ENCODE measurements at regions not wholly inside any gene's neighbourhood (a gene's known extent, or its start where the extent isn't known, plus 50 kb on each side); places are given as distances from the start of the nearest gene placed in this dataset.

- Histone ChIP-seq H3K4me3 (replicated peaks in 1 of 3; ENCODE audit: low read depth in 2 of 3, low read length in 3 of 3) (no peak overlapping the region), H3K4me2 (replicated peaks; ENCODE audit: extremely low read depth, low read length, poor library complexity, severe bottlenecking) (no peak overlapping the region), H3K27ac (ENCODE audit: low read depth in 1 of 2, low read length in 2 of 2) (no peak overlapping the region), H3K36me3 (replicated peaks in 1 of 2; ENCODE audit: control insufficient read depth in 1 of 2, insufficient read depth in 2 of 2, low read length in 2 of 2) (no peaks in the 10 kb centered on the region), H4K20me1 (ENCODE audit: insufficient read depth, low read length) (peaks cover 25% of the 10 kb centered on the region), H3K4me1 (ENCODE audit: control insufficient read depth in 1 of 2, insufficient read depth in 2 of 2, low read length in 2 of 2) (no peaks in the 10 kb centered on the region), H2AFZ (ENCODE audit: insufficient read depth, low read depth, low read length, poor library complexity, severe bottlenecking) (no peak overlapping the region), H3K27me3 (ENCODE audit: control insufficient read depth in 2 of 2, insufficient read depth in 2 of 2, low read length in 2 of 2) (no peaks in the 10 kb centered on the region), H3K9ac (ENCODE audit: insufficient read depth, low read length, poor library complexity, severe bottlenecking) (no peak overlapping the region), H3K9me3 (replicated peaks in 1 of 2; ENCODE audit: control insufficient read depth in 1 of 2, insufficient read depth in 1 of 2, low read length in 2 of 2) (no peaks in the 10 kb centered on the region), H3K79me2 (ENCODE audit: insufficient read depth, low read length) (no peaks in the 10 kb centered on the region)
- intact Hi-C loops (cut with micrococcal nuclease) = no loop called here
- Mint-ChIP-seq H3K9me3 (no peaks in the 10 kb centered on the region), H3K36me3 (no peaks in the 10 kb centered on the region), H3K27me3 (ENCODE audit: low read depth in 3 of 3) (no peaks in the 10 kb centered on the region), H3K4me1 (peaks cover under 1% of the 10 kb centered on the region), H3K4me3 (no peak overlapping the region), H3K27ac (no peak overlapping the region)
- no peak for TF ChIP-seq CTCF (IDR thresholded peaks at IDR 0.05)
- DNase-seq = no peak
- WGBS (ENCODE audit: insufficient coverage) = no CpG with 5 or more reads among the region's 3 CpGs
Measured at GRCh38 chr1:39139723-39140360, 64.7 kb upstream of the MACF1 start.

GRCh38 chr1:39141925-39142324 is 62.6 kb upstream of the MACF1 start:
- Histone ChIP-seq H2AFZ (ENCODE audit: insufficient read depth, low read depth, low read length, poor library complexity, severe bottlenecking) (no peak overlapping the region), H3K4me2 (replicated peaks; ENCODE audit: extremely low read depth, low read length, poor library complexity, severe bottlenecking) (no peak overlapping the region), H3K9ac (ENCODE audit: insufficient read depth, low read length, poor library complexity, severe bottlenecking) (no peak overlapping the region), H3K9me3 (replicated peaks in 1 of 2; ENCODE audit: control insufficient read depth in 1 of 2, insufficient read depth in 1 of 2, low read length in 2 of 2) (peaks cover 0 to 2% of the 10 kb centered on the region in 2 donors), H3K79me2 (ENCODE audit: insufficient read depth, low read length) (no peaks in the 10 kb centered on the region), H3K27me3 (ENCODE audit: control insufficient read depth in 2 of 2, insufficient read depth in 2 of 2, low read length in 2 of 2) (no peaks in the 10 kb centered on the region), H3K36me3 (replicated peaks in 1 of 2; ENCODE audit: control insufficient read depth in 1 of 2, insufficient read depth in 2 of 2, low read length in 2 of 2) (no peaks in the 10 kb centered on the region), H3K27ac (ENCODE audit: low read depth in 1 of 2, low read length in 2 of 2) (no peak overlapping the region), H3K4me3 (replicated peaks in 1 of 3; ENCODE audit: low read depth in 2 of 3, low read length in 3 of 3) (no peak overlapping the region), H4K20me1 (ENCODE audit: insufficient read depth, low read length) (peaks cover 16% of the 10 kb centered on the region), H3K4me1 (ENCODE audit: control insufficient read depth in 1 of 2, insufficient read depth in 2 of 2, low read length in 2 of 2) (no peaks in the 10 kb centered on the region)
- Mint-ChIP-seq H3K4me1 (no peaks in the 10 kb centered on the region), H3K36me3 (no peaks in the 10 kb centered on the region), H3K27ac (no peak overlapping the region), H3K9me3 (peaks cover 0 to 2% (median 2%) of the 10 kb centered on the region in 7 donors), H3K4me3 (no peak overlapping the region), H3K27me3 (ENCODE audit: low read depth in 3 of 3) (peaks cover 0 to 2% (median 0%) of the 10 kb centered on the region in 3 donors)
- no peak for TF ChIP-seq CTCF (IDR thresholded peaks at IDR 0.05)
- DNase-seq = no peak
- no CpG with 5 or more reads among the region's 1 CpG for WGBS (ENCODE audit: insufficient coverage)
- intact Hi-C loops (cut with micrococcal nuclease) = no loop called here

All from CD14-positive monocyte (primary cell).